Right cardiac atrium (tissue), 5 donors: ENCODE measurements at regions not wholly inside any gene's neighbourhood (a gene's known extent, or its start where the extent isn't known, plus 50 kb on each side); places are given as distances from the start of the nearest gene placed in this dataset.

Experiments
- ATAC-seq, 2 donors: fragments of 200-7000 bp; cut with Tn5 transposase; one replicate each; pipeline versions ENCODE4 v1.8.0 to v1.9.1; 2020; ENCODE audit warnings: moderate library complexity in 2 of 2, mild to moderate bottlenecking in 1 of 2
- DNase-seq, 3 donors: peaks; one replicate each; pipeline ENCODE4 v3.0.0-alpha.2; 2020
- H3K27ac ChIP-seq: one replicate; pipeline ENCODE4 v1.5.1; 2013; ENCODE audit warnings: mild to moderate bottlenecking, low read length, control low read depth, moderate library complexity
- H3K27me3 ChIP-seq: one replicate; pipeline ENCODE4 v1.6.1; 2013; ENCODE audit not compliant: control insufficient read depth, insufficient read depth
- H3K4me1 ChIP-seq: one replicate; pipeline ENCODE4 v1.6.1; 2013; ENCODE audit warnings: low read length; ENCODE audit not compliant: control insufficient read depth, insufficient read depth
- H3K4me3 ChIP-seq: one replicate; pipeline ENCODE4 v1.5.1; 2013; ENCODE audit warnings: low read length, control low read depth
- H3K9me3 ChIP-seq: one replicate; pipeline ENCODE4 v1.6.1; 2013; ENCODE audit warnings: low read length; ENCODE audit not compliant: control insufficient read depth
- WGBS: extraction: QIAGEN DNeasy Blood & Tissue Kit; methylation state at CpG from one replicate; pipeline ENCODE4 v1.1.7; 2013; 5-methylcytosine and 5-hydroxymethylcytosine counted together
- intact Hi-C, 4 donors: fragments of 100-400 bp; cut with DNase I; formaldehyde crosslinking; loops; one replicate each; pipeline versions ENCODE4 v1.11.0 to v1.14.0; 2022 to 2023
- donor health status: healthy with polysubstance abuse.
- donor health status: DM: no; HTN: yes; CAD: no.
- donor health status: DM: no; HTN: no; CAD: no.
- donor health status: DM: no; HTN: yes; CAD: no; lungs with severe emphysema.
- donor health status: DM: yes; HTN: yes; CAD: no.

DNA sequence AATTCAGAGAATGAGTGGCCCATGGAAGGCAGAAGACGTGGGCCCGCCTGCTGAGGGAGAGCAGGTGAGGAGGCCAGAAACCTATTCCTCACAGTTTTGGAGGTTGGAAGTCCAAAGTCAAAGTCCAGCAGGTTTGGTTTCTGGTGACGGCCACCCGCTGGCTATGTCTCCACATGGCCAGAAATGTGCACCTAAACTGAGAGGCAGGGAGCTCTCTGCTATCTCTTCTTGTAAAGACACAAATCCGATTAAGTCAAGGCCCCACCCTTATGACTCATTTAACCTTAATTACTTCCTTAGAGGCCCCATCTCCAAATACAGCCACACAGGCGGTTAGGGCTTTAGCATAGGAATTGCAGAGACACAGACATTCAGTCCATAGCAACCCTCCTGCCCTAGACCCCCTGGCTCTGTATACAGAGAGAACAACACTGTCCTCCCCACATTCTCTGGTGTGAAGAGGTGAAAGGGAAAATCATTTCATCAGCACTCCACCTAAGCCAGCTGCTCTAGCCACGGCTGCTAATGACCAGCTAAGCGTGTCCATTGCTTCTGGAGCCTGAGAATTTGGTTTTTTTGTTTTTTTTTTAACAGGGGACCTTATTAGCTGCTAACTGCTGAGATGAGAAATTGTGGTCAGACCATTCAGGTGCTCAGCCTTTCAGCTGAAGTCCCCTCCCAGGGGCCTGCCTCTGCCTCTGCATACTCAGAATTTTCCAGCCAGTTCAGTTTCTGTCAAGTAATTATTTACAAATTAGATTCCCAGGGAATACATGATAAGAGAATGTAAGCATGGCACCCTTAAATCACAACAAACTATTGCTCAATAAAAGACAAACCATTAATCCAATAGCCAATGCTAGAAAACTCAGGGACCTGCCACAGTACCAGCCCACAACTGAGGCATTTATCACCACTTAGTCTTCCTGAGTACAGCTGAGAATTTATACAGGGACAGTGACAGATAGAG lies 368.7 kb upstream of the ID2 start:
- WGBS: 88% methylated on average over 8 of the region's 8 CpGs
- Histone ChIP-seq H3K27me3 (no peaks in the 10 kb centered on the region), H3K27ac (no peak overlapping the region), H3K4me1 (peaks cover 2% of the 10 kb centered on the region), H3K9me3 (no peaks in the 10 kb centered on the region), H3K4me3 (no peak overlapping the region)
- DNase-seq (no peak), ATAC-seq (peak in 1 of 2 donors; percentile 19)
- intact Hi-C loops: no loop called here

DNA sequence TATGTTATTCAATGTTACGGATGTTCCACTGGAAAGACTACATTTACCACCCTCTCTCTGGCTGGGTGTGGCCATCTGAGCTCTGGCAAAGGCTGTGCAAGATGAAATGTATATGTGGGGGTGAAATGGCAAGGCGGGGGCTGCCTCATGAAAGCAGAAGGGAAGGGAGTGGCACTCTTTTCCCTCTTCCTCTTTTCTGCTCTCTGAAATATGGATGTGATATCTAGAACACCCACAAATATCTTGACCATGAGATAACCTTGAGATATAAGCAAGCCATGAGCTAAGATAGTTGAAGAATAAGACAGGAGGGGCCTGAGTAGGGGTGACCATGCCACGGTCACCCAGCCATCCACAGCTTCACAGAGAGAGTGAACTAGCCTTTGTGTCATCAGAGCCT lies 367.8 kb upstream of the ID2 start:
- no peak for ATAC-seq
- H3K27me3 ChIP-seq: no peaks in the 10 kb centered on the region
- H3K4me1 ChIP-seq: peaks cover 2% of the 10 kb centered on the region
- WGBS: 89% methylated on average over 3 of the region's 3 CpGs
- no peak overlapping the region for H3K4me3 ChIP-seq
- no peaks in the 10 kb centered on the region for H3K9me3 ChIP-seq
- no peak for DNase-seq
- H3K27ac ChIP-seq: no peak overlapping the region
- intact Hi-C loops: no loop called here

DNA sequence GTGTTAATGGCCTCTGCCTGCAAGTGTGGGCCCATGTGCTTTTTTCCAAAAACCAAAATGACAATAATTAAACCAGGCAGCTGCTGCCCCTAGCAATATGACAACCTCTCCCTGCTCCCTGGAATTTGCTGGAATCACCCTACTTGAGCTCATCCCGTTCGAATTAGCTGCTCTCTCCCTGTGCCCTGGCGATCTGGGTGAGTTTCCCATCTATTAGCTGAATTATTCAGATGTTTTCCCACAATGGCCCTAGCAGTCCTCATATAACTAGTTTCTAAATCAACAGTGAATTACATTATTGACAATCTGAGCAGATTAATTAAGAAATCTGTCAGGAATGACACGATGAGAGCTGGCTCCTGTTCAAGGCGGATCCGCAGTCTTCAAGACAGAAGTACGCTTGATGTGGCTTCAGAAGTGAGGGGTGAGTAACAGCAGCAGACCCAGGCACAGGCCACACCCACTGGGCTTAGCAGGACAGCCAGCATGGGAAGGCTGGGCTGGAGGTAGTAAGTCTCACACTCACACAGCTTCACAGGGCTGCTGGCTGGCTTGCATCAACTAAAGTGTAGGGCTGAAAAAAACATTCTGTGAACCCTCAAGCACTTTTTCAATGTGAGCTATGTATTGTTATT lies 366.2 kb upstream of the ID2 start:
- ATAC-seq: peak in 1 of 2 donors; percentile 57

DNA sequence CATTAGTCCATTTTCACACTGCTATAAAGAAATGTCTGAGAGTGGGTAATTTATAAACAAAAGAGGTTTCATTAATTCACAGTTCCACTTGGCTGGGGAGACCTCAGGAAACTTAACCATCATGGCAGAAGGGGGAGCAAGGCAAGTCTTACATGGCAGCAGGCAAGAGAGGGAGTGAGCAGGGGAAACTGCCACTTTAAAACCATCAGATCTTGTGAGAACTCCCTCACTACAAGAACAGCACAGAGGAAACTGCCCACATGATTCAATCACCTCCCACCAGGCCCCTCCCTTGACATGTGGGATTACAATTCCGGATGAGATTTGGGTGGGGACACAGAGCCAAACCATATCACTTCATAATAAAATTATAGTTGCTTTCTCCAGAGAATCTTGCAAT lies 365.5 kb upstream of the ID2 start:
- WGBS: 39% methylated on average over 1 of the region's 1 CpG
- no peak for DNase-seq
- Histone ChIP-seq H3K27me3 (no peaks in the 10 kb centered on the region), H3K9me3 (no peaks in the 10 kb centered on the region), H3K27ac (no peak overlapping the region), H3K4me3 (no peak overlapping the region), H3K4me1 (peaks cover 2% of the 10 kb centered on the region)
- intact Hi-C loops: no loop called here
- ATAC-seq: no peak

More for the DNA sequence above, 366.2 kb upstream of the ID2 start:
- no peaks in the 10 kb centered on the region for H3K27me3 ChIP-seq
- 84% methylated on average over 7 of the region's 7 CpGs for WGBS
- DNase-seq: peak in 2 of 3 donors; percentile 29 to 70
- H3K27ac ChIP-seq: no peak overlapping the region
- peaks cover 2% of the 10 kb centered on the region for H3K4me1 ChIP-seq
- intact Hi-C loops: no loop called here
- H3K4me3 ChIP-seq: no peak overlapping the region
- no peaks in the 10 kb centered on the region for H3K9me3 ChIP-seq

DNA sequence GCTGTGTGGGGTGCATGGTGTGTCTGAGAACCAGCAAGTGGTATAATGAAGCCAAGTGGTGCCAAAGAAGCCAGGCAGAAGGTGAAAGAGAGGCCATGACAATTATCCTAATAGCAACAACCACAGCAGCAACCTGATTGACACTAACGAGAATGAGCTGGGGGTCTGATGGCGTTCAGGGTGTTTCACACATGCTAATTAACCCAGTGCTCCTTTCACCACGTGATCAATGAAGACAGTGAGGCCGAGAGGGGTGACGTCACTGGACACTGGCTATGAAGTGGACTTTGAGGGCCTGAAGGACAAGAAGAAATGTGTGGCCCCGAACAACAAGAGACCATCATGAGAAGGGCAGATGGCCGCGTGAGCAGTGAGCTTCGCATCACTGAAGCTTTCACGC lies 364.4 kb upstream of the ID2 start:
- peaks cover 2% of the 10 kb centered on the region for H3K4me1 ChIP-seq
- no peak for DNase-seq
- WGBS: 80% methylated on average over 10 of the region's 10 CpGs
- H3K27me3 ChIP-seq: no peaks in the 10 kb centered on the region
- intact Hi-C loops: no loop called here
- H3K27ac ChIP-seq: no peak overlapping the region
- no peaks in the 10 kb centered on the region for H3K9me3 ChIP-seq
- H3K4me3 ChIP-seq: no peak overlapping the region
- no peak for ATAC-seq

DNA sequence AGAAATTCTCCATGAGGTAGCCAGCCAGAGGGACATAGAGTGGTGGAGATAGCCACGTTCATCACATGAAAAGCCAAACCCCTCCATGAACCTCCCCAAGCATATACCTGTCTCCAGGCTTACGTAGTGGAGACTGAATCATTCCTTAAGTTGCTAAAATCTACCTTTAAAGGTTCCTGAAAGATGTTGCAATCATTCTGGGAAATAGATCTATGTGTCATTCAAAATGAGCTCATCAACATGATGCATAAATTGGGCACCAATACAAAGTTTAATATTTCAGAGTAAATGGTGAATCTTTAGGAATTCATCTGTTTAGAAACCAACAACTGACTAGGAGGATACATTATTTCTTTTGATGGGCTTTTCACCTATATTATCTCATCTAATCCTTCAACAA lies 362.6 kb upstream of the ID2 start:
- no peaks in the 10 kb centered on the region for H3K4me1 ChIP-seq
- H3K27ac ChIP-seq: no peak overlapping the region
- ATAC-seq (no peak), DNase-seq (no peak)
- H3K27me3 ChIP-seq: no peaks in the 10 kb centered on the region
- intact Hi-C loops: no loop called here
- H3K4me3 ChIP-seq: no peak overlapping the region
- no peaks in the 10 kb centered on the region for H3K9me3 ChIP-seq
- WGBS: 89% methylated on average over 2 of the region's 2 CpGs

DNA sequence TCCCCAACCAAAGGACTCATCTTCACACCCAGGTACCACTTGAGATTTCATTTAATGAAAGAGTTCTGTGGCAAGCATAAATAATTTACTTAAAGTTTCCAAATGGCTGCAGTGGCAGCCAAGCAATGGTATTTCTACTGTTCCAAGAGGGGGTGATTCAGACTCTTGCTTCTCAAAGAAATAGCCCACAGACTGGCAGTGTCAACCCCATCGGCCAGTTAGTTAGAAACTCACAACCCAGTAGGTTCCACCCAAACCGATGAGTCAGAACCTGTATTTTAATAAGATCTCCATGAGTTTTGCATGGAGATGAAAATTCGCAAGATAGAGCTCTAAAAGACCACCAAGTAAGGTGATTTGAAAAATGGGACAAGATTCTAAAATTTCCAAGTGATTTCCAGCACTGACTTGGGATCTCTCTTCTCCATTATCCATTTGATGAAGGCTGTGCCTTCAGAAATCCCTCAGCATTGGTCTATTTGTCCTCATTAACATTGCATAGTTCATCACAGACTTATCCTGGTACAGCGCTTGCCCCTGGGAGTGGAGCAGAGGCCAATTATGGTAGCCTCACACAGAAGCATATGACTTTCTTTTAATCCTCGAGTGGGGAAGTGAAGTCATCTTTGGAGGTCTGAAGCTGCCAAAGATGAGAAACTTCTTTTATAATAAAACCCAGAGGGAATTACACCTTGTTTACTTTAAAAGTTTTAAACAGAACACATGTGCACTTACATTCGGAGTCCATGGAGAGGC lies 361.4 kb upstream of the ID2 start:
- Histone ChIP-seq H3K9me3 (no peaks in the 10 kb centered on the region), H3K4me3 (no peak overlapping the region), H3K27me3 (no peaks in the 10 kb centered on the region), H3K27ac (no peak overlapping the region), H3K4me1 (no peaks in the 10 kb centered on the region)
- no peak for ATAC-seq
- DNase-seq: no peak
- intact Hi-C loops: no loop called here
- WGBS: 82% methylated on average over 6 of the region's 6 CpGs

DNA sequence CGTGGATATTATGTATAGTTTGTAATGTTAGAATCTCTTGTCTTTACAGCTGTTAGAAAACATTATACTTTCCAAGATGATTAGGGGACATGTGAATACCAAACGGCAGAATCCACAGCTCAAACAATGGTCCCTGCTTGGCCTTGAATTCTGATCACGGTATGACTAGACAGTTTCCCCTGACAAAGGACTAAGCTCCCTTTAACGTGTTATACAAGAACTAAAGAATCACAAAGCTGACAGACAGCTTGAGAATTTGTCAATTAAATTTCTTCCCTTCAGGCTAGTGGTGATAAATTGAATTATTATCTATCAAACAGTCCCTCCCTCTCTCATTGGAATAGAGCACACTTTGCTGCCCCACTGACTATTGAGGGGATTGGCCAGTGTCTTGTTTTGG lies 359.2 kb upstream of the ID2 start:
- Histone ChIP-seq H3K9me3 (no peaks in the 10 kb centered on the region), H3K4me3 (no peak overlapping the region), H3K4me1 (no peaks in the 10 kb centered on the region), H3K27me3 (no peaks in the 10 kb centered on the region), H3K27ac (no peak overlapping the region)
- DNase-seq (no peak), ATAC-seq (no peak)
- intact Hi-C loops: no loop called here
- WGBS: 78% methylated on average over 4 of the region's 4 CpGs

DNA sequence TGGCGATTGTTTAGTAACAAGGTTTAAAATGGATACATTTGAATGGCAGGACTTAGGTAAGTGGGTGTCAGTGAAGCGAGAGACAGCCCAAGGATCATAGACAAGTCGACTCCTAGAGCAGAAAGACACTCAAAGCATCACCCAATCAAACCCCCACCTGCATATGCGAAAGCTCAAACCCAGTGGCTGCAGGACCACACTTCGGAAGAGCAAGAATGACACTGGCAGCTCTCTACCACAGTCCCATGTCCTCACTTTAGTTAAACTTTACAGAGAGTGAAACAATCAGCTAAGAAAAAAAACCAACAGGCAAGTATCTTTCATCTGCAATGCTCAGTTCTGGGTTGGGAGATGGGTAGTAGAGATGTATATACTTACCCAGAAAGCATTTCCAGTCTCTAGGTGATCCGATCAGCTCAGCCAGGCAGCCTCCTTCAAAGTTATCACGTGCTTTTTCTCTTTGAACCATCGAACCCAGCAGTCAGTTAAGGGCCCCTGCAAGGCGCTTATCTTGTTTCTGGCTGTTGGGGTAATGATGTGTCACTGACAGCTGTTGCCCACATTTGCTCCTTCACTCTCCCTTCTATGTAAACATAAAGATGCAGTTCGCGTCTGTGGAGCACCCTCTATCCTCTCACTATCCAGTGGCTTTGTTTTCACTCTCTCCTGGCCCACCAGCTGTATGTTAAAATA lies 357.5 kb upstream of the ID2 start:
- Histone ChIP-seq H3K9me3 (no peaks in the 10 kb centered on the region), H3K27ac (no peak overlapping the region), H3K4me3 (no peak overlapping the region), H3K27me3 (no peaks in the 10 kb centered on the region), H3K4me1 (no peaks in the 10 kb centered on the region)
- ATAC-seq (no peak), DNase-seq (no peak)
- 45% methylated on average over 11 of the region's 11 CpGs for WGBS
- intact Hi-C loops: no loop called here

DNA sequence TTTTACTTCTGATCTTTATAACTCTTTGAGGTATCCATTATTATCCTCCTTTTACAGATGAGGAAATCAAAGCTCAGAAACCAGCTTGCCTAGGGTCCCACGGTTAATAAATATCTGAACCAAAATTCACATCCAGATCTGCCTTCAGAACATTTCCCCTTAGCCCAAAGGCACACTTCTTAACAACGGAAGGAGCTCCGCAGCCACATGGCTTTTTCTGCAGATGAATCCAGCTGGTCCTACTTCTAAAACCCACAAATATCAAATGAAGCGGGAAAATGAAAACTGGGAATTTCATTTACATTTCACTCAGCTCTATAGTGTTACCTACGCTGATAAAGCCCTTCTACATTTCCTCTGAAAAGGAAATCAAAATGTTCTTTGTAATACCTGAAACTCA lies 357.0 kb upstream of the ID2 start:
- WGBS: 65% methylated on average over 5 of the region's 5 CpGs
- intact Hi-C loops: no loop called here
- Histone ChIP-seq H3K27me3 (no peaks in the 10 kb centered on the region), H3K4me3 (no peak overlapping the region), H3K9me3 (no peaks in the 10 kb centered on the region), H3K4me1 (no peaks in the 10 kb centered on the region), H3K27ac (no peak overlapping the region)
- ATAC-seq (no peak), DNase-seq (no peak)
